ENCODE measurements at regions not wholly inside any gene's neighbourhood (a gene's known extent, or its start where the extent isn't known, plus 50 kb on each side); places are given as distances from the start of the nearest gene placed in this dataset.

DNA sequence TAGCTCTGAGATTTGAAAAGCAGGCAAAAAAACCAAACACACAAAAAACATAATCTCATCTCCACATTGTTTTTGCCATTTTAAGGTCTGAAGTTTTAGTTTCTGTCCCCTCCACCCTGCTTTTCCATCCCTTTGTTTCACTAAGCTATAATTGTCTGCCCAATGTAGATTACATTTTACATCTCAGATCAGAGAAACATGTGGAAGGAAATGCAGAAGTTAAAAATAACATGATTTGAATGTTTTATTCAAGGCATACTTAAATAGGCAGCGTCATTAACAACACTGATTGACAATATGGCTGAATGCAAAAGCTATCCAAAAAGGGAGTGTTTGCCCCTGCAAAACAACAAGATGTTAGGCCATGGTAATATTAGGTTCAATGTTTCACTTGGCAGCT lies 448.1 kb upstream of the ZNF385D start:
- no peak for TF ChIP-seq POLR2A (IDR thresholded peaks at IDR 0.05; ENCODE audit: low read length)
- no peak for TF ChIP-seq GATA1 (IDR thresholded peaks at IDR 0.05; ENCODE audit: low read depth, low read length)

Data from erythroblast (primary cell).